Dedifferentiated amniotic fluid mesenchymal stem cell (primary cell): ENCODE measurements at regions not wholly inside any gene's neighbourhood (a gene's known extent, or its start where the extent isn't known, plus 50 kb on each side); places are given as distances from the start of the nearest gene placed in this dataset.

ENCODE experiments used
- DNase-seq: peaks from one replicate; pipeline ENCODE4 v3.0.0-alpha.2; 2016; ENCODE audit errors: extremely low spot score

- DNase-seq, result no peak
Measured at GRCh38 chr18:7482342-7482741, 84.8 kb upstream of the PTPRM start.

GRCh38 chr18:7485616-7486015 lies 81.5 kb upstream of the PTPRM start:
- no peak for DNase-seq

GRCh38 chr18:7488571-7488970 lies 78.5 kb upstream of the PTPRM start:
- no peak for DNase-seq

GRCh38 chr18:7490104-7490503 lies 77.0 kb upstream of the PTPRM start:
- no peak for DNase-seq

- DNase-seq, result no peak
Measured at GRCh38 chr18:7492385-7492784, 74.7 kb upstream of the PTPRM start.

GRCh38 chr18:7497081-7497480 lies 70.0 kb upstream of the PTPRM start:
- no peak for DNase-seq

GRCh38 chr18:7511106-7511505 lies 56.0 kb upstream of the PTPRM start:
- DNase-seq, result no peak

GRCh38 chr18:7512348-7512747 lies 54.8 kb upstream of the PTPRM start:
- DNase-seq, result peak; percentile 26

GRCh38 chr18:7512990-7513389 lies 54.1 kb upstream of the PTPRM start:
- DNase-seq, result no peak

GRCh38 chr18:7514796-7515440 lies 52.2 kb upstream of the PTPRM start:
- DNase-seq, result no peak

- DNase-seq, result no peak
Measured at GRCh38 chr18:7516266-7517117, 50.6 kb upstream of the PTPRM start.
